CD4-positive, alpha-beta T cell (primary cell): ENCODE measurements at regions not wholly inside any gene's neighbourhood (a gene's known extent, or its start where the extent isn't known, plus 50 kb on each side); places are given as distances from the start of the nearest gene placed in this dataset.

Experiments
- ATAC-seq: fragments of 200-7000 bp; cut with Tn5 transposase; one replicate; pipeline ENCODE4 v1.10.0; 2022; ENCODE audit warnings: mild to moderate bottlenecking; ENCODE audit not compliant: poor library complexity
- CTCF ChIA-PET: fragments of 350-600 bp; sonication (Branson Sonifier 250); formaldehyde crosslinking; loops from one replicate; lab custom pipeline; 2021; ENCODE audit warnings: antibody characterized with exemption, inconsistent platforms; lab: Charles Lee
- POLR2A ChIA-PET: fragments of 350-600 bp; sonication (Branson Sonifier 250); formaldehyde crosslinking; loops from one replicate; lab custom pipeline; 2021; ENCODE audit warnings: antibody characterized with exemption, inconsistent platforms; lab: Charles Lee
- DNase-seq, 14 experiments: peaks; one replicate each; pipeline ENCODE4 v3.0.0-alpha.2; 2013 to 2020; ENCODE audit warnings: mixed read lengths in 2 of 14
- H3K27ac ChIP-seq, 2 donors: one replicate each; pipeline versions ENCODE4 v1.5.1 to v1.7.0; 2013; ENCODE audit warnings: low read length in 2 of 2, low read depth in 1 of 2, mild to moderate bottlenecking in 1 of 2
- H3K27me3 ChIP-seq, 2 experiments: 1 replicate in 1 of 2; 2 replicates in 1 of 2; pipeline versions ENCODE4 v1.6.1 to v1.7.0; 2013; ENCODE audit warnings: low read length in 2 of 2, control low read depth in 1 of 2, mild to moderate bottlenecking in 1 of 2, moderate library complexity in 1 of 2; ENCODE audit not compliant: insufficient read depth in 2 of 2, control insufficient read depth in 1 of 2
- H3K36me3 ChIP-seq: one replicate; pipeline ENCODE4 v1.6.1; 2013; ENCODE audit warnings: low read length, control low read depth; ENCODE audit not compliant: insufficient read depth
- H3K4me1 ChIP-seq: one replicate; pipeline ENCODE4 v1.6.1; 2013; ENCODE audit warnings: low read length, control low read depth; ENCODE audit not compliant: insufficient read depth
- H3K4me3 ChIP-seq: one replicate; pipeline ENCODE4 v1.5.1; 2013; ENCODE audit warnings: mild to moderate bottlenecking, low read length, moderate library complexity
- H3K9me3 ChIP-seq, 2 experiments: 1 replicate in 1 of 2; 2 replicates in 1 of 2; pipeline versions ENCODE4 v1.6.1 to v1.7.0; 2013; ENCODE audit warnings: low read length in 2 of 2, mild to moderate bottlenecking in 2 of 2, control low read depth in 1 of 2, moderate library complexity in 1 of 2; ENCODE audit not compliant: control insufficient read depth in 1 of 2, insufficient read depth in 1 of 2
- H3K27ac Mint-ChIP-seq: one replicate; pipeline ENCODE4 v1.8.0; 2020; ENCODE audit warnings: mixed read lengths
- H3K27me3 Mint-ChIP-seq: one replicate; pipeline ENCODE4 v1.8.0; 2021; ENCODE audit warnings: mixed read lengths
- H3K36me3 Mint-ChIP-seq: one replicate; pipeline ENCODE4 v1.8.0; 2021; ENCODE audit warnings: low read depth, mixed read lengths
- H3K4me1 Mint-ChIP-seq: one replicate; pipeline ENCODE4 v1.8.0; 2021; ENCODE audit warnings: low read depth, mixed read lengths
- H3K4me3 Mint-ChIP-seq: one replicate; pipeline ENCODE4 v1.8.0; 2020; ENCODE audit warnings: mild to moderate bottlenecking, mixed read lengths
- H3K9me3 Mint-ChIP-seq: one replicate; pipeline ENCODE4 v1.8.0; 2020; ENCODE audit warnings: mixed read lengths
- CTCF ChIP-seq: fragments of 200-600 bp; IDR thresholded peaks from one replicate; pipeline ENCODE4 v1.8.0; 2022; ENCODE audit warnings: antibody characterized with exemption, mild to moderate bottlenecking
- intact Hi-C, 2 experiments: fragments of 100-400 bp; cut with DNase I in 1 of 2; cut with micrococcal nuclease in 1 of 2; formaldehyde crosslinking; loops; one replicate each; pipeline versions ENCODE4 v1.15.1 to v1.9.0; 2023 to 2025; cut with DNase I, micrococcal nuclease

DNA sequence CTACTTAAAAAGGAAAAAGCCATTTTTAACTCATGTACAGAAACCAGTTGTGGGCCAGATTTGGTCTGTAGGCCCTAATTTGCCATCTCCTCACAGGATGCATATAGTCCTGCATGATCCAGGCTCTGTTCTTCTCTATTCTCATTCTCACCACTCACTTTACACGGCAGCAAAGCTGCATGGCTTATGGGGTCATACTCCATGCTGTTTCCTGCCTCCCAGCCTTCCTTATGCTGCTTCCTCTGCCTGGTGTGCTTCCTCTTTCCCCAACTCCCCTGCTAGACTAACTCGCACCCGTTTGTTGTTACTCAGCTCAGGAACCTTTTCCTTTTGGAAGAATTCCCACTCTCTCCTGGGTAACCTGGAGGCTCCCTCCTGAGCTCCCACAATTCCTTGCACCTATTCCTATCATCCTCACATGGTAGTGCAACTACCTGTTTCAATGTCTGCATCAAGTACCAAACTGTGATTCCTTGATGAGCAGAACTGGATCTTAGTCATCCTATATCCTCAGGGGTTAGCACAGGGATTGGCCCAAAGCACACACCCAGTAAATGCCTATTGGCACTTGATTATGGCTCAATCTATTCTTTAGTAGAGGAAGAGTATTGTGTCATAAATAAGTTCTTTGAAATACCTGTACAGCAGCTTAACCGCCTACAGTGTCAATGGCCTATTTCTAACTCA, 172.1 kb upstream of the MITF start:
- ChIA-PET POLR2A (no interaction called here), CTCF (no interaction called here)
- intact Hi-C loops, result no loop called here
- H3K36me3 Mint-ChIP-seq, result no peaks in the 10 kb centered on the region
- Histone ChIP-seq H3K4me1 (no peaks in the 10 kb centered on the region), H3K27me3 (no peaks in the 10 kb centered on the region), H3K27ac (no peak overlapping the region), H3K36me3 (no peaks in the 10 kb centered on the region), H3K4me3 (no peak overlapping the region), H3K9me3 (no peaks in the 10 kb centered on the region)
- TF ChIP-seq CTCF, result no peak
- no peak overlapping the region for H3K27ac Mint-ChIP-seq
- H3K27me3 Mint-ChIP-seq, result peaks cover 10% of the 10 kb centered on the region
- peaks cover 1% of the 10 kb centered on the region for H3K9me3 Mint-ChIP-seq
- DNase-seq (no peak), ATAC-seq (no peak)
- H3K4me3 Mint-ChIP-seq, result no peak overlapping the region
- H3K4me1 Mint-ChIP-seq, result no peaks in the 10 kb centered on the region

DNA sequence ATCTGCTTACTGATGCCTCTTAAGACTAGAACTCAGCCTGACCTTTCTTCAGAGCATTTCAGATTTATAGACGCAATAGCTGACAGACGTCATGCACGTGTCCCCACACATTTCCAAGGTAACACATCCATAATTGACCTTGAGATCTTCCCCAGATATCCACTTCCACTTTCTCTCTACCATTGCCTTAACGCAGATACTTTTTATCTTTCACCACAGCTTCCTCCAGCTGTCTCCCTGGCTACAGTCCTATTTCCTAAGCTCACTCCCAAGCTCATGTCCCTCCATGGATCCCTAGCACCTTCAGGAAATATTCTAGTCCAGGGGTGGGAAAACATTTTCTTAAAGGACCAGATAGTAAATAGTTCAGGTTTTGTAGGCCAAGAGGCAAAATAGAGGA, 173.0 kb upstream of the MITF start:
- TF ChIP-seq CTCF, result no peak
- DNase-seq (no peak), ATAC-seq (no peak)
- H3K36me3 ChIP-seq, result no peaks in the 10 kb centered on the region
- Mint-ChIP-seq H3K9me3 (peaks cover 1% of the 10 kb centered on the region), H3K27me3 (peaks cover 14% of the 10 kb centered on the region), H3K36me3 (no peaks in the 10 kb centered on the region), H3K4me3 (no peak overlapping the region), H3K4me1 (no peaks in the 10 kb centered on the region), H3K27ac (no peak overlapping the region)
- CTCF ChIA-PET, result no interaction called here
- POLR2A ChIA-PET, result no interaction called here
- no peak overlapping the region for H3K27ac ChIP-seq
- no peaks in the 10 kb centered on the region for H3K27me3 ChIP-seq
- intact Hi-C loops, result no loop called here
- no peaks in the 10 kb centered on the region for H3K9me3 ChIP-seq
- no peak overlapping the region for H3K4me3 ChIP-seq
- no peaks in the 10 kb centered on the region for H3K4me1 ChIP-seq

DNA sequence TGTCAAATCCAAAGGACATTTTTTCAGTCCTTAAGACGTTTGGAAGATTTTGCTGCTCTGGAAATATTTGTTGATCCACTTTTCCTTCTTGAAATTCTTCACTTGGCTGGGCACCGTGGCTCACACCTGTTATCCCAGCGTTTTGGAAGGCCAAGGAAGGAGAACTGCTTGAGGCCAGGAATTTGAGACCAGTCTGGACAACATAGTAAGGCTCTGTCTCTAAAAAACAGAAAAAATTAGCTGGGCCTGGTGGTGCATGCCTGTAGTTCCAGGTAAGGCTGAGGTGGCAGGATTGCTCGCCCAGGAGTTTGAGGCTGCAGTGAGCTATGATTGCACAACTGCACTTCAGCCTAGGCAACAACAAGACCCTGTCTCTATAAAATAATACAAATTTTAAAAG, 173.9 kb upstream of the MITF start:
- intact Hi-C loops, result no loop called here
- Mint-ChIP-seq H3K27me3 (peaks cover 20% of the 10 kb centered on the region), H3K4me3 (no peak overlapping the region), H3K27ac (no peak overlapping the region), H3K4me1 (no peaks in the 10 kb centered on the region), H3K9me3 (peaks cover 1% of the 10 kb centered on the region), H3K36me3 (no peaks in the 10 kb centered on the region)
- ATAC-seq (no peak), DNase-seq (no peak)
- no peak for TF ChIP-seq CTCF
- no peaks in the 10 kb centered on the region for H3K27me3 ChIP-seq
- H3K9me3 ChIP-seq, result no peaks in the 10 kb centered on the region
- CTCF ChIA-PET, result no interaction called here
- H3K27ac ChIP-seq, result no peak overlapping the region
- H3K4me3 ChIP-seq, result no peak overlapping the region
- H3K4me1 ChIP-seq, result no peaks in the 10 kb centered on the region
- no peaks in the 10 kb centered on the region for H3K36me3 ChIP-seq
- POLR2A ChIA-PET, result no interaction called here
